ENCODE measurements at regions not wholly inside any gene's neighbourhood (a gene's known extent, or its start where the extent isn't known, plus 50 kb on each side); places are given as distances from the start of the nearest gene placed in this dataset.
"Not testable (repeated sequence)": the region's sequence is repeated elsewhere in the genome, so short reads cannot be mapped to it uniquely, and the experiment has no call there.

- Histone ChIP-seq H4K20me1 (ENCODE audit: low read depth) (no peaks in the 10 kb centered on the region), H3F3A (ENCODE audit: low read depth) (peaks cover 20% of the 10 kb centered on the region), H2AFZ (replicated peaks) (peak overlapping the region; percentile 32), H3K9ac (no peak overlapping the region), H3K36me3 (no peaks in the 10 kb centered on the region), H3K4me2 (peak overlapping the region; percentile 19), H3K4me1 (peaks cover 20% of the 10 kb centered on the region), H3K27me3 (no peaks in the 10 kb centered on the region), H3K4me3 (no peak overlapping the region), H3K79me2 (ENCODE audit: low read depth) (no peaks in the 10 kb centered on the region), H3K9me3 (ENCODE audit: low read depth) (no peaks in the 10 kb centered on the region), H3K27ac (no peak overlapping the region)
- peaks cover 25% of the 10 kb centered on the region for H3K4me1 Mint-ChIP-seq
- peaks cover 3% of the 10 kb centered on the region for H3K9me3 Mint-ChIP-seq
- no peak for DNase-seq (ENCODE audit: low spot score)
- no peak overlapping the region for H3K4me3 Mint-ChIP-seq
- no peaks in the 10 kb centered on the region for H3K36me3 Mint-ChIP-seq
- peak overlapping the region; percentile 75 for H3K27ac Mint-ChIP-seq
- no peak for TF ChIP-seq EZH2 (IDR thresholded peaks at IDR 0.05)
- TF ChIP-seq, protein P1, sequence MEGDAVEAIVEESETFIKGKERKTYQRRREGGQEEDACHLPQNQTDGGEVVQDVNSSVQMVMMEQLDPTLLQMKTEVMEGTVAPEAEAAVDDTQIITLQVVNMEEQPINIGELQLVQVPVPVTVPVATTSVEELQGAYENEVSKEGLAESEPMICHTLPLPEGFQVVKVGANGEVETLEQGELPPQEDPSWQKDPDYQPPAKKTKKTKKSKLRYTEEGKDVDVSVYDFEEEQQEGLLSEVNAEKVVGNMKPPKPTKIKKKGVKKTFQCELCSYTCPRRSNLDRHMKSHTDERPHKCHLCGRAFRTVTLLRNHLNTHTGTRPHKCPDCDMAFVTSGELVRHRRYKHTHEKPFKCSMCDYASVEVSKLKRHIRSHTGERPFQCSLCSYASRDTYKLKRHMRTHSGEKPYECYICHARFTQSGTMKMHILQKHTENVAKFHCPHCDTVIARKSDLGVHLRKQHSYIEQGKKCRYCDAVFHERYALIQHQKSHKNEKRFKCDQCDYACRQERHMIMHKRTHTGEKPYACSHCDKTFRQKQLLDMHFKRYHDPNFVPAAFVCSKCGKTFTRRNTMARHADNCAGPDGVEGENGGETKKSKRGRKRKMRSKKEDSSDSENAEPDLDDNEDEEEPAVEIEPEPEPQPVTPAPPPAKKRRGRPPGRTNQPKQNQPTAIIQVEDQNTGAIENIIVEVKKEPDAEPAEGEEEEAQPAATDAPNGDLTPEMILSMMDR (IDR thresholded peaks at IDR 0.05), result no peak
- no peak for TF ChIP-seq EZH2phosphoT487 (IDR thresholded peaks at IDR 0.05)
- peaks cover 19% of the 10 kb centered on the region for H3K27me3 Mint-ChIP-seq (ENCODE audit: insufficient read depth, low read depth)
These were observed 186.4 kb downstream of the FAM43A start for GRCh38 chr3:194871864-194872668.

DNA sequence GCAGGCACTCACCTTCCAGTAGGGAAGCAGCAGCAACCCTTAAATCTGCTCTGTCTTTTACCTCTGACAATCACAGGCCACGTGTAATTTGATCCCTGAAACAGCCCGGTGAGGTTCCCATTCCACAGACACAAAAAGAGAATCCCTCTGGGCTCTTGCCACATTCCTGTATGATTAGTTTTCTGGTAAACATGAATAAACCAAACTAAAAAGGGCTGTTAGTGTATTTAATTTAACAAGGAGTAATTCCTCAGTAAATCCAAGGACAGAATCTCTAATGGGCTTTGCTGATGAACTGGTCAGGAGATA lies 186.9 kb downstream of the FAM43A start:
- TF ChIP-seq, protein P1 (IDR thresholded peaks at IDR 0.05), result no peak
- TF ChIP-seq EZH2 (IDR thresholded peaks at IDR 0.05), result no peak
- H3K27me3 Mint-ChIP-seq (ENCODE audit: insufficient read depth, low read depth), result peaks cover 19% of the 10 kb centered on the region
- Histone ChIP-seq H3K4me2 (peak overlapping the region; percentile 19), H3K4me3 (no peak overlapping the region), H4K20me1 (ENCODE audit: low read depth) (no peaks in the 10 kb centered on the region), H3K9me3 (ENCODE audit: low read depth) (no peaks in the 10 kb centered on the region), H3K9ac (no peak overlapping the region), H2AFZ (replicated peaks) (no peak overlapping the region), H3K27me3 (no peaks in the 10 kb centered on the region), H3K27ac (no peak overlapping the region), H3K36me3 (no peaks in the 10 kb centered on the region), H3K79me2 (ENCODE audit: low read depth) (no peaks in the 10 kb centered on the region), H3F3A (ENCODE audit: low read depth) (peaks cover 20% of the 10 kb centered on the region), H3K4me1 (peaks cover 20% of the 10 kb centered on the region)
- no peaks in the 10 kb centered on the region for H3K36me3 Mint-ChIP-seq
- H3K9me3 Mint-ChIP-seq, result peaks cover 3% of the 10 kb centered on the region
- DNase-seq (ENCODE audit: low spot score), result peak; percentile 46
- peaks cover 25% of the 10 kb centered on the region for H3K4me1 Mint-ChIP-seq
- no peak overlapping the region for H3K4me3 Mint-ChIP-seq
- H3K27ac Mint-ChIP-seq, result no peak overlapping the region

- not testable (repeated sequence) for H3K4me2 ChIP-seq; H3K9me3 ChIP-seq (ENCODE audit: low read depth); H3K79me2 ChIP-seq (ENCODE audit: low read depth); H3K27me3 ChIP-seq; H3K36me3 ChIP-seq; H2AFZ ChIP-seq (replicated peaks); H3K36me3 Mint-ChIP-seq; H3K4me3 ChIP-seq; H3K9me3 Mint-ChIP-seq; H4K20me1 ChIP-seq (ENCODE audit: low read depth); DNase-seq (ENCODE audit: low spot score); H3K27ac Mint-ChIP-seq; H3K27ac ChIP-seq; H3K9ac ChIP-seq
- Mint-ChIP-seq H3K27me3 (ENCODE audit: insufficient read depth, low read depth) (peaks cover 19% of the 10 kb centered on the region), H3K4me1 (peaks cover 25% of the 10 kb centered on the region), H3K4me3 (peak overlapping the region; percentile 22)
- Histone ChIP-seq H3K4me1 (peaks cover 20% of the 10 kb centered on the region), H3F3A (ENCODE audit: low read depth) (peaks cover 20% of the 10 kb centered on the region)
These were observed 187.8 kb downstream of the FAM43A start for GRCh38 chr3:194873474-194873873.

GRCh38 chr3:194874206-194874605 lies 188.5 kb downstream of the FAM43A start:
- Histone ChIP-seq H3K4me1 (peaks cover 23% of the 10 kb centered on the region), H3K27ac (no peak overlapping the region), H3F3A (ENCODE audit: low read depth) (peaks cover 20% of the 10 kb centered on the region), H3K36me3 (no peaks in the 10 kb centered on the region), H3K9me3 (ENCODE audit: low read depth) (no peaks in the 10 kb centered on the region), H3K4me2 (no peak overlapping the region), H2AFZ (replicated peaks) (no peak overlapping the region), H3K9ac (no peak overlapping the region), H3K4me3 (no peak overlapping the region), H3K79me2 (ENCODE audit: low read depth) (no peaks in the 10 kb centered on the region), H4K20me1 (ENCODE audit: low read depth) (no peaks in the 10 kb centered on the region), H3K27me3 (no peaks in the 10 kb centered on the region)
- Mint-ChIP-seq H3K36me3 (no peaks in the 10 kb centered on the region), H3K27me3 (ENCODE audit: insufficient read depth, low read depth) (peaks cover 19% of the 10 kb centered on the region), H3K9me3 (no peaks in the 10 kb centered on the region), H3K27ac (no peak overlapping the region), H3K4me1 (peaks cover 28% of the 10 kb centered on the region), H3K4me3 (no peak overlapping the region)
- TF ChIP-seq EZH2 (IDR thresholded peaks at IDR 0.05) (no peak), EZH2phosphoT487 (IDR thresholded peaks at IDR 0.05) (no peak)
- TF ChIP-seq, protein P1 (IDR thresholded peaks at IDR 0.05), result no peak
- DNase-seq (ENCODE audit: low spot score), result no peak
